BLaER1 (cell line): ENCODE measurements at regions not wholly inside any gene's neighbourhood (a gene's known extent, or its start where the extent isn't known, plus 50 kb on each side); places are given as distances from the start of the nearest gene placed in this dataset.

Source experiments
- H3K27ac ChIP-seq: shearing (Covaris generic); formaldehyde crosslinking; 2 replicates; pipeline ENCODE4 v1.8.1; 2022
- H3K27me3 ChIP-seq: shearing (Covaris generic); formaldehyde crosslinking; 2 replicates; pipeline ENCODE4 v1.8.1; 2022
- H3K36me3 ChIP-seq: shearing (Covaris generic); formaldehyde crosslinking; 2 replicates; pipeline ENCODE4 v1.8.1; 2022
- H3K4me1 ChIP-seq: shearing (Covaris generic); formaldehyde crosslinking; 2 replicates; pipeline ENCODE4 v1.8.1; 2022
- H3K4me2 ChIP-seq: shearing (Covaris generic); formaldehyde crosslinking; 2 replicates; pipeline ENCODE4 v1.8.1; 2022
- H3K4me3 ChIP-seq: shearing (Covaris generic); formaldehyde crosslinking; 2 replicates; pipeline ENCODE4 v1.8.1; 2022
- H3K9ac ChIP-seq: shearing (Covaris generic); formaldehyde crosslinking; 2 replicates; pipeline ENCODE4 v1.8.1; 2022
- H3K9me3 ChIP-seq: shearing (Covaris generic); formaldehyde crosslinking; 2 replicates; pipeline ENCODE4 v1.8.1; 2022
- H4K20me1 ChIP-seq: shearing (Covaris generic); formaldehyde crosslinking; 2 replicates; pipeline ENCODE4 v1.8.1; 2022
- Cebpa-rat ChIP-seq: shearing (Covaris generic); IDR thresholded peaks from 2 replicates; pipeline ENCODE4 v1.8.1; 2022

- H3K4me2 ChIP-seq = no peak overlapping the region
- H3K27me3 ChIP-seq = no peaks in the 10 kb centered on the region
- no peaks in the 10 kb centered on the region for H4K20me1 ChIP-seq
Observed at GRCh38 chr2:48856144-48856543, 100.6 kb upstream of the LHCGR start.

DNA sequence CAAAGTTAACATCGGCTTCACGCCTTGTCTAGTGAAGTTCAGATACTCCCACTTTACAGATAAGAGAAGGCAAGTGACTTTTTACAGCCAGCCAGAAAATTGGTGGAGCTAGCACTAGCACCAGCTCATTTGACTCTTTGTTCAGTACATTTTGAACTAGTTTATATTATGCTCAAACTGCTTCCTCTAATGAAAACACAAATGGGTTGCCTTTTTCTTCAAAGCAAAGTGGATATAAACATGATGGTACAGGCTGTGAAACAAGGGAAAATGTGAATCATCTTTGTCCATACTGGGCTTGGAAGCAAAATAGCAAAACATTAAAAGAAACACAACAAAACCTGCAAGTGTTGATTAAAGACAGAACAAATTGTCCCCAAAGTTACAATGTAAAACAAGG is 99.6 kb upstream of the LHCGR start:
- Histone ChIP-seq H3K4me2 (no peak overlapping the region), H3K9ac (no peak overlapping the region), H3K27ac (no peak overlapping the region), H3K9me3 (no peaks in the 10 kb centered on the region), H3K4me3 (no peak overlapping the region), H3K4me1 (peaks cover 2% of the 10 kb centered on the region; the same call in 1 of the 2 replicates), H3K27me3 (no peaks in the 10 kb centered on the region), H4K20me1 (no peaks in the 10 kb centered on the region), H3K36me3 (no peaks in the 10 kb centered on the region)
- TF ChIP-seq Cebpa-rat = no peak

More at GRCh38 chr2:48856144-48856543, 100.6 kb upstream of the LHCGR start:
- Histone ChIP-seq H3K27ac (no peak overlapping the region), H3K36me3 (no peaks in the 10 kb centered on the region), H3K4me1 (peaks cover 7% of the 10 kb centered on the region; the same call in 1 of the 2 replicates), H3K9me3 (no peaks in the 10 kb centered on the region), H3K9ac (no peak overlapping the region), H3K4me3 (no peak overlapping the region)
- no peak for TF ChIP-seq Cebpa-rat

DNA sequence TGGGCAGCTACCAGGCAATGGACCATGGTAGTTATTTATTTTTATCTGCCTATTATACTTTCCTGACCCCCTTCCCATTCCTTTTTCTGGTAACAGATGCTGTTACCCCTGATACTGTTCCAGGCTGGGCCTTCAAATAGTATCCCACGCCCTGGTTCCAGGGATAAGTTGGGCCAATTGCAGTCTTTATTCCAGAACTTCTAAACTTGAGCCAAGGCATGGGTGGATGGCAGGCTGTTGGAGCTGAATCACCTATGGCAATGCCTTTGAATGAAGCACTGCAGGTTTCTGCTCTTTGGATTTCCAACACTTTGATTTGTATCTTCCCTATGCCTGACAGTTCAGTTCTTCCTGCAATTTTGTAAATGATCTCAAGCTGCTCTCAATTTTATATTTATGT is 99.2 kb upstream of the LHCGR start:
- no peak overlapping the region for H3K4me2 ChIP-seq
- H3K9me3 ChIP-seq = no peaks in the 10 kb centered on the region
- H3K9ac ChIP-seq = no peak overlapping the region
- H3K4me1 ChIP-seq = no peaks in the 10 kb centered on the region
- H4K20me1 ChIP-seq = no peaks in the 10 kb centered on the region
- H3K4me3 ChIP-seq = no peak overlapping the region
- no peak overlapping the region for H3K27ac ChIP-seq
- no peak for TF ChIP-seq Cebpa-rat
- no peaks in the 10 kb centered on the region for H3K36me3 ChIP-seq
- H3K27me3 ChIP-seq = no peaks in the 10 kb centered on the region

GRCh38 chr2:48852938-48853337 is 97.4 kb upstream of the LHCGR start:
- H3K4me2 ChIP-seq = no peak overlapping the region
- no peak overlapping the region for H3K27ac ChIP-seq
- no peaks in the 10 kb centered on the region for H3K4me1 ChIP-seq
- no peaks in the 10 kb centered on the region for H3K36me3 ChIP-seq
- no peak overlapping the region for H3K9ac ChIP-seq
- H3K9me3 ChIP-seq = no peaks in the 10 kb centered on the region
- no peak overlapping the region for H3K4me3 ChIP-seq
- no peaks in the 10 kb centered on the region for H4K20me1 ChIP-seq
- no peak for TF ChIP-seq Cebpa-rat
- H3K27me3 ChIP-seq = no peaks in the 10 kb centered on the region

DNA sequence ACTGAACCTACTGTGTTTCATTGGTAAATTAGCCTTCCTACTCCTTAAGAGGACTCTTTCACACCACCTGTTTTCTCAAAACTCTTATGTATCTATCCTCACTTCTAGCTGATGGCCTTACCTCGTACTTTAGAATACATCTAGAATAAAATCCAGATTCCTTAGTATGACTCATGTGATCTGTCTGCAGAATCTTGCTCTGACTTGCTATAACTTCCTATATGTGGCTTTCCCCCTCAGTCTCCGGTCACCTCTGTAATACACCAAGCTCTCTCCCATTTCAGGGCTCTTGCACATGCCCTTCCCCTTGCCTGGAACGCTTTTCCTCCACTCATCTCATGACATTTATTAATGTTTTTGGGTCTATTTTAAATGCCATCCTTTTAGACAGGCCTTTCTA is 95.6 kb upstream of the LHCGR start:
- Histone ChIP-seq H3K9me3 (no peaks in the 10 kb centered on the region), H3K36me3 (no peaks in the 10 kb centered on the region), H3K4me3 (no peak overlapping the region), H3K4me2 (no peak overlapping the region), H3K4me1 (no peaks in the 10 kb centered on the region), H3K27ac (no peak overlapping the region), H4K20me1 (no peaks in the 10 kb centered on the region), H3K9ac (no peak overlapping the region), H3K27me3 (no peaks in the 10 kb centered on the region)
- TF ChIP-seq Cebpa-rat = no peak

GRCh38 chr2:48849770-48850169 is 94.2 kb upstream of the LHCGR start:
- H3K4me1 ChIP-seq = no peaks in the 10 kb centered on the region
- no peak overlapping the region for H3K27ac ChIP-seq
- no peak overlapping the region for H3K9ac ChIP-seq
- no peak for TF ChIP-seq Cebpa-rat
- no peak overlapping the region for H3K4me2 ChIP-seq
- H3K9me3 ChIP-seq = no peaks in the 10 kb centered on the region
- no peak overlapping the region for H3K4me3 ChIP-seq
- H3K27me3 ChIP-seq = no peaks in the 10 kb centered on the region
- H3K36me3 ChIP-seq = no peaks in the 10 kb centered on the region
- no peaks in the 10 kb centered on the region for H4K20me1 ChIP-seq

- Histone ChIP-seq H3K36me3 (no peaks in the 10 kb centered on the region), H3K4me1 (no peaks in the 10 kb centered on the region), H3K27ac (no peak overlapping the region), H3K27me3 (no peaks in the 10 kb centered on the region), H3K4me3 (no peak overlapping the region), H3K9me3 (no peaks in the 10 kb centered on the region), H4K20me1 (no peaks in the 10 kb centered on the region), H3K9ac (no peak overlapping the region), H3K4me2 (no peak overlapping the region)
- no peak for TF ChIP-seq Cebpa-rat
Observed at GRCh38 chr2:48845684-48846083, 90.2 kb upstream of the LHCGR start.

DNA sequence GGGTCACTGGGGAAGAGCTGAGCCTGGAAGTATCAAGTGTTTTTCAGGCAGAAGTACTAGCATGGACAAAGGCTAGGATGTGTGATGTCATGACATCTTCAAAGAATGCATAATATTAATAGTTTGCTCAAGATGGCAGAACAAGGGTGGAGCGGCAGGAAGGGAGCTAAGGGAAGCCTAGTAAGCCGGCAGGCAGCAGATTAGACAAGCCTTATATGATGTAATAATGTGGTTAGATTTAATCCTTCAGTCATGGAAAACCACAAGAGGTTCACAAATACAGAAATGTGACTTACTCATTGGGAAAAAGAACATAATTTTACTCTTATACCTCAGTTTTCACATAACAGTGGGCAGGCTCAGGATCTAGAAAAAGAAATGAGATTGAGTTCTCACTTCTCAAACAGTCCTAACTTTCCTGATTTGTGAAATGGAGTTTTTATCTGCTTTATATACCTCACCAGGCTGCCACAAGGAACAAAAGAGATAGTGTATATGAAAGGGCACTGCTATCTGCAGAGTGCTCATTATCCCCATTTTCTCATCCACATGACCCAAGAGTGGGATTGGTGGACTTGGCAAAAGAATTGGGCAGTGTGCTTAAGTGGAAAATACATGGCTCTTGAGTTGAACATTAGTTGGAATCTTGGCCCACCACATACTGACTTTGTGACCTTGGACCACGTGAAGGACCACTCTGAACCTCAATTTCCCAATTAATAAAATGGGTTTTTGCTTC is 89.1 kb upstream of the LHCGR start:
- no peak for TF ChIP-seq Cebpa-rat
- H3K9ac ChIP-seq = no peak overlapping the region
- no peaks in the 10 kb centered on the region for H3K4me1 ChIP-seq
- no peak overlapping the region for H3K4me3 ChIP-seq
- no peaks in the 10 kb centered on the region for H3K9me3 ChIP-seq
- no peak overlapping the region for H3K27ac ChIP-seq
- no peak overlapping the region for H3K4me2 ChIP-seq
- H3K27me3 ChIP-seq = no peaks in the 10 kb centered on the region
- H3K36me3 ChIP-seq = no peaks in the 10 kb centered on the region
- H4K20me1 ChIP-seq = no peaks in the 10 kb centered on the region

- Histone ChIP-seq H3K4me2 (no peak overlapping the region), H4K20me1 (no peaks in the 10 kb centered on the region), H3K9ac (no peak overlapping the region), H3K9me3 (no peaks in the 10 kb centered on the region), H3K36me3 (no peaks in the 10 kb centered on the region), H3K4me1 (no peaks in the 10 kb centered on the region), H3K4me3 (no peak overlapping the region), H3K27me3 (no peaks in the 10 kb centered on the region), H3K27ac (no peak overlapping the region)
- no peak for TF ChIP-seq Cebpa-rat
Observed at GRCh38 chr2:48841126-48841525, 85.6 kb upstream of the LHCGR start.

DNA sequence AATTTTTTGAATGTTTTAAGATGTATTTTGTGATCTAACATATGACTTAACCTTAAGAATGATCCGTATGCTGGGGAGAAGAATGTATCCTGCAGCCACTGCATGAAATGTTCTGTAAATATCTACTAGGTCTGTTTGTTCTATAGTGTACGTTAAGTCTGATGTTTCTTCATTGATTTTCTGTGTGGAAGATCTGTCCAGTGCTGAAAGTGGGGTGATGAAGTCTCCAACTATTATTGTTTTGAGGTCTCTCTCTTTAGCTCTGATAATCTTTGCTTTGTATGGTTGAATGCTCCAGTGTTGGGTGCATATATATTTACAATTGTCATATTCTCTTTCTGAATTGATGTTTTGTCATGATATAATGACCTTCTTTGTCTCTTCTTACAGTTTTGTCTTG is 82.5 kb upstream of the LHCGR start:
- Histone ChIP-seq H3K4me1 (no peaks in the 10 kb centered on the region), H3K9me3 (peaks cover 24% of the 10 kb centered on the region), H4K20me1 (no peaks in the 10 kb centered on the region), H3K9ac (no peak overlapping the region), H3K4me2 (no peak overlapping the region), H3K27me3 (no peaks in the 10 kb centered on the region), H3K27ac (no peak overlapping the region), H3K36me3 (no peaks in the 10 kb centered on the region), H3K4me3 (no peak overlapping the region)
- no peak for TF ChIP-seq Cebpa-rat

- Histone ChIP-seq H3K27ac (no peak overlapping the region), H3K9ac (no peak overlapping the region), H3K27me3 (no peaks in the 10 kb centered on the region), H3K4me1 (no peaks in the 10 kb centered on the region), H3K9me3 (peaks cover 15% of the 10 kb centered on the region), H3K36me3 (no peaks in the 10 kb centered on the region), H4K20me1 (no peaks in the 10 kb centered on the region), H3K4me3 (no peak overlapping the region), H3K4me2 (no peak overlapping the region)
- no peak for TF ChIP-seq Cebpa-rat
Observed at GRCh38 chr2:48829569-48829968, 74.0 kb upstream of the LHCGR start.
